ENCODE measurements at regions not wholly inside any gene's neighbourhood (a gene's known extent, or its start where the extent isn't known, plus 50 kb on each side); places are given as distances from the start of the nearest gene placed in this dataset.

- TF ChIP-seq CTCF (IDR thresholded peaks at IDR 0.05): no peak
- no peak for TF ChIP-seq POLR2A (IDR thresholded peaks at IDR 0.05)
Observed at GRCh38 chr6:113352029-113352801, 504.9 kb upstream of the MARCKS start.
